ENCODE measurements at regions not wholly inside any gene's neighbourhood (a gene's known extent, or its start where the extent isn't known, plus 50 kb on each side); places are given as distances from the start of the nearest gene placed in this dataset.

GRCh38 chr6:80480421-80481157, 374.1 kb downstream of the BCKDHB start:
- DNase-seq = no peak

GRCh38 chr6:80478030-80478429, 371.6 kb downstream of the BCKDHB start:
- DNase-seq = no peak

- DNase-seq = no peak
Observed at GRCh38 chr6:80477591-80477990, 371.1 kb downstream of the BCKDHB start.

GRCh38 chr6:80472271-80472670, 365.8 kb downstream of the BCKDHB start:
- no peak for DNase-seq

GRCh38 chr6:80469977-80470376, 363.5 kb downstream of the BCKDHB start:
- DNase-seq = no peak

- no peak for DNase-seq
Observed at GRCh38 chr6:80468398-80468797, 361.9 kb downstream of the BCKDHB start.

GRCh38 chr6:80467408-80467807, 360.9 kb downstream of the BCKDHB start:
- DNase-seq = no peak

- no peak for DNase-seq
Observed at GRCh38 chr6:80466981-80467380, 360.5 kb downstream of the BCKDHB start.

GRCh38 chr6:80465513-80465912, 359.0 kb downstream of the BCKDHB start:
- DNase-seq = no peak

GRCh38 chr6:80464901-80465300, 358.4 kb downstream of the BCKDHB start:
- DNase-seq = no peak

- no peak for DNase-seq
Observed at GRCh38 chr6:80463197-80463596, 356.7 kb downstream of the BCKDHB start.

GRCh38 chr6:80460257-80460865, 353.9 kb downstream of the BCKDHB start:
- no peak for DNase-seq

- no peak for DNase-seq
Observed at GRCh38 chr6:80457439-80457933, 351.0 kb downstream of the BCKDHB start.

- no peak for DNase-seq
Observed at GRCh38 chr6:80456724-80457438, 350.4 kb downstream of the BCKDHB start.

GRCh38 chr6:80454661-80455365, 348.3 kb downstream of the BCKDHB start:
- DNase-seq = no peak

- DNase-seq = no peak
Observed at GRCh38 chr6:80454197-80454596, 347.7 kb downstream of the BCKDHB start.

GRCh38 chr6:80449726-80450125, 343.3 kb downstream of the BCKDHB start:
- DNase-seq = no peak

- no peak for DNase-seq
Observed at GRCh38 chr6:80446454-80447045, 340.1 kb downstream of the BCKDHB start.

- no peak for DNase-seq
Observed at GRCh38 chr6:80445751-80446150, 339.3 kb downstream of the BCKDHB start.

- DNase-seq = no peak
Observed at GRCh38 chr6:80442366-80442765, 335.9 kb downstream of the BCKDHB start.

- no peak for DNase-seq
Observed at GRCh38 chr6:80441131-80441530, 334.7 kb downstream of the BCKDHB start.

GRCh38 chr6:80440496-80441115, 334.1 kb downstream of the BCKDHB start:
- DNase-seq = no peak
